Kidney (tissue), 13 donors: ENCODE measurements at regions not wholly inside any gene's neighbourhood (a gene's known extent, or its start where the extent isn't known, plus 50 kb on each side); places are given as distances from the start of the nearest gene placed in this dataset.

Experiments
- DNase-seq, 5 donors: peaks; one replicate each; pipeline ENCODE4 v3.0.0-alpha.2; 2013 to 2020
- FAIRE-seq: peaks from 2 replicates; lab custom pipeline; 2012; peaks lifted over from hg19 to GRCh38; lab: Jason Lieb, UNC
- H3K27ac ChIP-seq, 2 donors: one replicate each; pipeline ENCODE4 v1.7.0; 2013; ENCODE audit warnings: low read depth in 2 of 2, low read length in 2 of 2, inconsistent platforms in 1 of 2
- H3K27me3 ChIP-seq: one replicate; pipeline ENCODE4 v1.7.1; 2013; ENCODE audit warnings: low read length, inconsistent platforms; ENCODE audit not compliant: control insufficient read depth, insufficient read depth
- H3K36me3 ChIP-seq, 3 donors: one replicate each; pipeline versions ENCODE4 v1.7.0 to v1.7.1; 2013; ENCODE audit warnings: low read length in 3 of 3, control low read depth in 1 of 3, inconsistent platforms in 1 of 3; ENCODE audit not compliant: insufficient read depth in 3 of 3, control insufficient read depth in 2 of 3
- H3K4me1 ChIP-seq, 3 donors: one replicate each; pipeline versions ENCODE4 v1.7.0 to v1.7.1; 2013; ENCODE audit warnings: low read length in 3 of 3, inconsistent platforms in 1 of 3, low read depth in 1 of 3; ENCODE audit not compliant: control insufficient read depth in 2 of 3, insufficient read depth in 2 of 3
- H3K4me3 ChIP-seq, 3 donors: one replicate each; pipeline versions ENCODE4 v1.7.0 to v1.8.1; 2013; ENCODE audit warnings: low read length in 3 of 3, control low read depth in 1 of 3, inconsistent platforms in 1 of 3
- H3K9ac ChIP-seq, 3 donors: one replicate each; pipeline versions ENCODE4 v1.7.0 to v1.7.1; 2013; ENCODE audit warnings: low read length in 3 of 3, control low read depth in 1 of 3, inconsistent platforms in 1 of 3
- H3K9me3 ChIP-seq, 3 donors: one replicate each; pipeline versions ENCODE4 v1.7.0 to v1.7.1; 2013; ENCODE audit warnings: low read length in 3 of 3, control low read depth in 1 of 3, inconsistent platforms in 1 of 3; ENCODE audit not compliant: control insufficient read depth in 2 of 3, insufficient read depth in 1 of 3
- intact Hi-C: fragments of 100-400 bp; cut with DNase I; formaldehyde crosslinking; loops from one replicate; pipeline ENCODE4 v1.11.1; 2022
- TF ChIP-seq, protein P1 (sequence below): IDR thresholded peaks from 3 replicates; pipeline ENCODE4 v1.5.1; 2012; ENCODE audit warnings: mild to moderate bottlenecking, moderate library complexity, borderline replicate concordance; ENCODE audit not compliant: insufficient read depth; ENCODE audit errors: extremely low read depth
- donor health status: control.
- donor health status: control.
- donor health status: control.
- donor health status: control.
- donor health status: control.
- donor health status: DM: yes; HTN: yes; CAD: no.
- donor health status: Normal renal cell carcinoma (clear cell type).

DNA sequence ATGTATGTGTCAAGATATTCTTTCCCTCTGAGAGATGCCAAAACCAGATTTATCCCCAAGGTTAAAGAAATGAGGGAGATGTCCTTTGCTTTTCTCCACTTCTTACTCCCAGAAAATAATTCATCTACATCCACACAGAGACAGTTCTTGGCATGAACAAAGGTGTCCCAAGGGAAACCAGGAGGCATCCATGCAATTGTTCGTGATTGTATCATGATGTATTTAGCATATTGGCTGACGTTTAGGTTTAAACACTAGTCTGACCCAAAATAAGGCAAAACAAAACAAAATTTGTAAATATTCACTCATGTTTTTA, 223.9 kb downstream of the C7orf25 start:
- Histone ChIP-seq H3K4me3 (no peak overlapping the region), H3K36me3 (no peaks in the 10 kb centered on the region), H3K9me3 (no peaks in the 10 kb centered on the region), H3K4me1 (no peaks in the 10 kb centered on the region), H3K27me3 (no peaks in the 10 kb centered on the region), H3K27ac (no peak overlapping the region), H3K9ac (no peak overlapping the region)
- TF ChIP-seq, protein P1, sequence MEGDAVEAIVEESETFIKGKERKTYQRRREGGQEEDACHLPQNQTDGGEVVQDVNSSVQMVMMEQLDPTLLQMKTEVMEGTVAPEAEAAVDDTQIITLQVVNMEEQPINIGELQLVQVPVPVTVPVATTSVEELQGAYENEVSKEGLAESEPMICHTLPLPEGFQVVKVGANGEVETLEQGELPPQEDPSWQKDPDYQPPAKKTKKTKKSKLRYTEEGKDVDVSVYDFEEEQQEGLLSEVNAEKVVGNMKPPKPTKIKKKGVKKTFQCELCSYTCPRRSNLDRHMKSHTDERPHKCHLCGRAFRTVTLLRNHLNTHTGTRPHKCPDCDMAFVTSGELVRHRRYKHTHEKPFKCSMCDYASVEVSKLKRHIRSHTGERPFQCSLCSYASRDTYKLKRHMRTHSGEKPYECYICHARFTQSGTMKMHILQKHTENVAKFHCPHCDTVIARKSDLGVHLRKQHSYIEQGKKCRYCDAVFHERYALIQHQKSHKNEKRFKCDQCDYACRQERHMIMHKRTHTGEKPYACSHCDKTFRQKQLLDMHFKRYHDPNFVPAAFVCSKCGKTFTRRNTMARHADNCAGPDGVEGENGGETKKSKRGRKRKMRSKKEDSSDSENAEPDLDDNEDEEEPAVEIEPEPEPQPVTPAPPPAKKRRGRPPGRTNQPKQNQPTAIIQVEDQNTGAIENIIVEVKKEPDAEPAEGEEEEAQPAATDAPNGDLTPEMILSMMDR = no peak
- DNase-seq = no peak
- intact Hi-C loops = no loop called here
- FAIRE-seq = no peak

DNA sequence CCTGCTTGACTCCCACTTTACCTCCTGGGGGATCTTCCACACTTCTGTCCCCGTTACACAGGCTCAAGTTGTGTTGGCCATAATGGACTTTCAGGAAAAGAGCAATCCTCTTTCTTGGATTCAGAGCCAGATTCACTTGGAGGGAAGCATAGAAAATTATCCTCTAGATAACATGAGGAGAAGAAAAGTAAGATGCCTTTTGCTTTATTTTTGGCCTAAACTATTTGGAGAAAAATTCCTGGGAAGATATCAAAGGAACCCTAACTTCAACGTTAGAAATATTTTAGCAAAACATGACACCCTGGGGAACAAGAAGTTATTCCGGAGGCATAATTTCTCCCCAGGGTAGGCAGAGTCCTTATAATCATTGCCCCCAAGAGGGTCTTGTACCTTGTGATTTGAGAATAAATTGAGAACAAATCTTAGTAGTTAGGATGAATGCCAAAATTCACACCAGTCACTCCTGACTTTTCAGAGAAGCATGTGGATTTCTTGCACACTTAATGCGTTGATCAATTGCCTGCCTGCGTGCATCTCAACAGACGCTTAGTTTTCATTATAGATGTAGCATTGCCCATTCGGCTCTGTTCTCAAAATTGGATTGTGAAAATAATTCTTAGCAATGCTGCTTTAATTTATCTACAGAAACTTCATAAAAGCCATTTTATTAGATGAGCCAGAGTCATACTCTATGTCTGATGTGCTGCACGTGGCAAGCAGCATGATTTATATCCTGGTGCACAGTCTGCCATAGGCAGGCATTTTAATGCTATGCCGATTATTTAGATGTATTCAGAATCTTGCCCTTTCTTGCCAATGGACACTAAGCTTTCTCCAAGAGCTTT, 224.4 kb downstream of the C7orf25 start:
- FAIRE-seq = no peak
- no peaks in the 10 kb centered on the region for H3K4me1 ChIP-seq
- H3K4me3 ChIP-seq = no peak overlapping the region
- H3K9ac ChIP-seq = no peak overlapping the region
- TF ChIP-seq, protein P1 = no peak
- DNase-seq = no peak
- H3K9me3 ChIP-seq = no peaks in the 10 kb centered on the region
- intact Hi-C loops = no loop called here
- H3K36me3 ChIP-seq = no peaks in the 10 kb centered on the region
- no peaks in the 10 kb centered on the region for H3K27me3 ChIP-seq
- H3K27ac ChIP-seq = no peak overlapping the region

DNA sequence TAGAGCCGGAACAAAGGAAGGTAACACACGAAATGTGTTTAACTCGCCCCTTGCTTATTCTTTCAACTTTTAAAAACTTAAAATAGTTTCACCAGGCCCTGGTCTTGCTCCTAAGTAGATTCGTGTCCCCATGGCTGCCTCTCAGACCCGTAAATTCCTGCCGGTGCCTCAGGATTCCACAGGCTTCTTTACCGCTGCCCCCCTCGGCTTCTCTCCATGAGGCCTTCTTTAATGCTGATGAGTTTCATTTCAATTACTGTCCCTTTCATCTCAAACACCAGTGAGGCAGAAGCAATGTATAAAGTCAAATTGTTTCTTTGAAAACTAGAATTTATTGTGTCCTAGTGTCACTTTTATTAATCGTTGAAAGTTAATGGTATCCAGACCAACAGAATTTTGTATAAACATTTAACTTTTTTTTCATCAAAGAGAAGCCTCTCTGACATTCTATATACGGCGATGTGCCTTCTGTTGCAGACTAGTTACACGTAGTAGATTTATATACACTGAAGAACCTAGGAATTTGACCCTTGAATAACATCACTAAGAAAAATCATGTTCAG, 225.2 kb downstream of the C7orf25 start:
- intact Hi-C loops = no loop called here
- TF ChIP-seq, protein P1 = no peak

More for the DNA sequence above, 225.2 kb downstream of the C7orf25 start:
- Histone ChIP-seq H3K27me3 (no peaks in the 10 kb centered on the region), H3K27ac (no peak overlapping the region), H3K9ac (no peak overlapping the region), H3K9me3 (no peaks in the 10 kb centered on the region), H3K4me1 (no peaks in the 10 kb centered on the region), H3K36me3 (no peaks in the 10 kb centered on the region), H3K4me3 (no peak overlapping the region)
- no peak for FAIRE-seq
- peak in 2 of 5 donors; percentile 18 to 22 for DNase-seq
